Heart left ventricle (tissue), 13 donors: ENCODE measurements at regions not wholly inside any gene's neighbourhood (a gene's known extent, or its start where the extent isn't known, plus 50 kb on each side); places are given as distances from the start of the nearest gene placed in this dataset.

Experiments used
- CTCF ChIP-seq, 12 donors: fragments of 200-600 bp; sonication (generic) in 4 of 12; IDR thresholded peaks; one replicate each; pipeline versions ENCODE4 v1.5.0 to v1.8.0; 2018 to 2022; ENCODE audit warnings: antibody characterized with exemption in 12 of 12, mild to moderate bottlenecking in 5 of 12
- POLR2A ChIP-seq, 2 donors: fragments of 450-650 bp; IDR thresholded peaks; one replicate each; pipeline ENCODE4 v1.6.1; 2017; ENCODE audit warnings: antibody characterized with exemption in 2 of 2, mild to moderate bottlenecking in 2 of 2, moderate library complexity in 2 of 2
- donor health status: ischemic (EF 13 %, LVEDD 7.1; RV severe dilation, severe dysfunction).
- donor health status: DM: no; HTN: yes; CAD: no.
- donor health status: DM: no; HTN: no; CAD: no.
- donor health status: ischemic (EF 25% LVEDD 6.9; RV normal size, moderate dysfunction).
- donor health status: ischemic (EF 25% LVEDD 5.7; RV mildly dilated, moderate dysfunction).
- donor health status: ischemic (EF 35%, LVEDD 5.7; RV mildly dilated, moderate dysfunction).
- donor health status: nonischemic (EF 11% LVEDD 7.7; RV severe dilation, severe dysfunction).
- donor health status: DM: yes; HTN: yes; CAD: no.
- donor health status: PGD.
- donor health status: ischemic (EF 29% LVEDD 5.4; RV normal size, mild dysfunction).
- donor health status: nonischemic (EF 23%, LVEDD 6.1; RV moderate dilation, normal function).

- TF ChIP-seq POLR2A (IDR thresholded peaks at IDR 0.05), result no peak
- TF ChIP-seq CTCF (IDR thresholded peaks at IDR 0.05), result no peak
Measured at GRCh38 chr19:5282901-5283300, 57.7 kb downstream of the PTPRS start.
